T-helper 1 cell treated with Interleukin-12 subunit alpha and Interleukin-12 subunit beta and Interleukin-4 antibody, amounts not matched to agents 30 ng/mL and 1 ng/mL, for 36 hours (primary cell): ENCODE measurements at regions not wholly inside any gene's neighbourhood (a gene's known extent, or its start where the extent isn't known, plus 50 kb on each side); places are given as distances from the start of the nearest gene placed in this dataset.
"Not testable (repeated sequence)": the region's sequence is repeated elsewhere in the genome, so short reads cannot be mapped to it uniquely, and the experiment has no call there.

Experiments used
- intact Hi-C: fragments of 100-400 bp; cut with micrococcal nuclease; formaldehyde crosslinking; loops from one replicate; pipeline ENCODE4 v1.15.1; 2024

GRCh38 chr1:110260194-110260593, 50.1 kb downstream of the KCNC4 start:
- intact Hi-C loops: no loop called here

GRCh38 chr1:110262296-110262695, 52.2 kb downstream of the KCNC4 start:
- intact Hi-C loops: loop anchor here (1.0 kb wide), 1 partner anchor 59 kb away; no protein-coding TSS in a partner anchor

- intact Hi-C loops: loop anchor here (1.0 kb wide), 1 partner anchor 60 kb away; no protein-coding TSS in a partner anchor
Measured at GRCh38 chr1:110262846-110263631, 52.9 kb downstream of the KCNC4 start.

- intact Hi-C loops: no loop called here
Measured at GRCh38 chr1:110264430-110264829, 54.3 kb downstream of the KCNC4 start.

- intact Hi-C loops: no loop called here
Measured at GRCh38 chr1:110265186-110265585, 55.1 kb downstream of the KCNC4 start.

- intact Hi-C loops: no loop called here
Measured at GRCh38 chr1:110266834-110267233, 56.7 kb downstream of the KCNC4 start.

- intact Hi-C loops: no loop called here
Measured at GRCh38 chr1:110267260-110267659, 57.1 kb downstream of the KCNC4 start.

- intact Hi-C loops: no loop called here
Measured at GRCh38 chr1:110272045-110272444, 61.9 kb downstream of the KCNC4 start.

GRCh38 chr1:110273832-110274231, 63.7 kb downstream of the KCNC4 start:
- intact Hi-C loops: not testable (repeated sequence)

- intact Hi-C loops: no loop called here
Measured at GRCh38 chr1:110280126-110280525, 59.1 kb upstream of the RBM15 start.

- intact Hi-C loops: no loop called here
Measured at GRCh38 chr1:110280804-110281203, 58.4 kb upstream of the RBM15 start.

- intact Hi-C loops: no loop called here
Measured at GRCh38 chr1:110281363-110282290, 57.5 kb upstream of the RBM15 start.

GRCh38 chr1:110282395-110282794, 56.8 kb upstream of the RBM15 start:
- intact Hi-C loops: no loop called here

- intact Hi-C loops: no loop called here
Measured at GRCh38 chr1:110283677-110284076, 55.5 kb upstream of the RBM15 start.

GRCh38 chr1:110285316-110285715, 53.9 kb upstream of the RBM15 start:
- intact Hi-C loops: no loop called here

- intact Hi-C loops: no loop called here
Measured at GRCh38 chr1:110286564-110286963, 52.6 kb upstream of the RBM15 start.

- intact Hi-C loops: no loop called here
Measured at GRCh38 chr1:110288111-110288510, 51.1 kb upstream of the RBM15 start.
